ENCODE measurements at regions not wholly inside any gene's neighbourhood (a gene's known extent, or its start where the extent isn't known, plus 50 kb on each side); places are given as distances from the start of the nearest gene placed in this dataset.

DNA sequence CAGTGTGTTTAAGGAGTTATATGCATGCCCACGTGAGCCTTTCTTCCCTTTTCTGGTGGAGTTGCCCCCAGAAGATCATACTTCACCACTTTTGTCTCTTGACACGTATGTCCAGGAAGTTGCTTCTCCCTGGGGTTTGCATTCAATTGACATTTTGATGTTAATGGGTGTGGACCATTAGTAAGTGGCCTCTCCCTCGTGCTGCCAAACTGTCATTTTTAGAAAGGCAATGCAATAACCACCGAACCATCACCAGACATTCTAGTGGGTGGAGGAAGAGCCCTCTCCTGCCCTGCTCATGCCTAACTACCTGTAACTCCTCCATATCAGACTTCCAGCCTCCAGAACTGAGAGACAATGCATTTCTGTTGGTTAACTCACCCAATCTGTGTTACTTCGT lies 290.8 kb downstream of the ATPSCKMT start:
- Histone ChIP-seq H2BK120ac (ENCODE audit: low read depth, low read length) (no peak overlapping the region), H3K27ac (ENCODE audit: insufficient read depth, low read length) (no peak overlapping the region), H4K91ac (ENCODE audit: insufficient read depth, low read depth, low read length) (no peak overlapping the region), H2AK5ac (ENCODE audit: low read depth, low read length) (no peak overlapping the region), H2AK9ac (replicated peaks; ENCODE audit: low read depth, low read length, poor library complexity) (no peak overlapping the region), H2BK15ac (ENCODE audit: low read depth, low read length) (no peak overlapping the region), H4K8ac (ENCODE audit: low read depth in 2 of 2, low read length in 2 of 2) (no peak overlapping the region), H3K4me2 (ENCODE audit: low read depth, low read length) (no peak overlapping the region), H3K14ac (replicated peaks; ENCODE audit: low read depth, low read length) (no peak overlapping the region), H3K56ac (ENCODE audit: extremely low read depth, insufficient read depth, low read length) (no peak overlapping the region), H4K5ac (ENCODE audit: low read depth, low read length) (no peak overlapping the region), H3K9ac (ENCODE audit: low read depth, low read length) (no peak overlapping the region), H3K27me3 (ENCODE audit: control insufficient read depth, insufficient read depth, low read length) (peaks cover 12% of the 10 kb centered on the region), H3K9me3 (ENCODE audit: control insufficient read depth, insufficient read depth, low read length) (no peaks in the 10 kb centered on the region), H2AFZ (replicated peaks; ENCODE audit: low read length, poor library complexity) (no peak overlapping the region), H2BK5ac (ENCODE audit: low read depth, low read length, poor library complexity, severe bottlenecking) (no peak overlapping the region), H3K9me1 (ENCODE audit: insufficient read depth, low read length) (no peaks in the 10 kb centered on the region), H3K36me3 (ENCODE audit: control insufficient read depth, insufficient read depth, low read length) (no peaks in the 10 kb centered on the region), H3K4ac (ENCODE audit: low read depth, low read length) (no peak overlapping the region), H3K4me3 (ENCODE audit: insufficient read depth, low read depth, low read length) (no peak overlapping the region), H3K18ac (ENCODE audit: low read depth, low read length) (no peak overlapping the region), H3K23ac (ENCODE audit: low read depth, low read length) (no peak overlapping the region), H4K20me1 (ENCODE audit: insufficient read depth, low read length) (no peaks in the 10 kb centered on the region), H3K79me1 (ENCODE audit: low read depth in 1 of 2, low read length in 2 of 2) (no peaks in the 10 kb centered on the region), H2BK20ac (ENCODE audit: low read depth, low read length) (no peak overlapping the region), H3K4me1 (ENCODE audit: control insufficient read depth, insufficient read depth, low read length) (no peaks in the 10 kb centered on the region)
- ATAC-seq (ENCODE audit: low read depth) (no peak), DNase-seq (no peak)
- in situ Hi-C loops (cut with MboI; ENCODE audit: low sequenced_read_pairs) (no loop called here), intact Hi-C loops (cut with micrococcal nuclease) (no loop called here), dilution Hi-C loops (cut with HindIII; ENCODE audit: low sequenced_read_pairs, unreplicated experiment) (no loop called here)
- POLR2A ChIA-PET (ENCODE audit: unreplicated experiment), result no interaction called here
- no TSS peak for BruUV-seq (replicated peaks)
- CTCF ChIA-PET, result no interaction called here
- TF ChIP-seq SMC3 (IDR thresholded peaks at IDR 0.05; ENCODE audit: low read depth, low read length) (no peak), MXI1 (IDR thresholded peaks at IDR 0.05; ENCODE audit: borderline replicate concordance, low read depth, low read length) (no peak)
- no CpG with 5 or more reads among the region's 5 CpGs for WGBS, 2 experiments (ENCODE audit: extremely low coverage in 2 of 2, insufficient read length in 1 of 2)

All from IMR-90 (cell line).